Naive thymus-derived CD8-positive, alpha-beta T cell (primary cell): ENCODE measurements at regions not wholly inside any gene's neighbourhood (a gene's known extent, or its start where the extent isn't known, plus 50 kb on each side); places are given as distances from the start of the nearest gene placed in this dataset.

ENCODE experiments used
- ATAC-seq, 2 donors: fragments of 150-1000 bp; cut with Tn5 transposase in 1 of 2; sonication (Bioruptor Pico), chemical (Tn5 transposase) in 1 of 2; 1 replicate in 1 of 2; 2 replicates in 1 of 2; pipeline ENCODE4 v1.10.0; 2021; ENCODE audit warnings: mild to moderate bottlenecking in 2 of 2, moderate library complexity in 2 of 2
- POLR2A ChIA-PET: fragments of 350-600 bp; sonication (Branson Sonifier 250); formaldehyde crosslinking; loops from one replicate; lab custom pipeline; 2021; ENCODE audit warnings: antibody characterized with exemption; lab: Charles Lee
- DNase-seq, 10 donors: peaks; one replicate each; pipeline versions ENCODE4 v3.0.0 to v3.0.0-alpha.2; 2020 to 2022
- H3K27ac Mint-ChIP-seq, 10 donors: one replicate each; pipeline ENCODE4 v1.8.0; 2020 to 2022; ENCODE audit warnings: mild to moderate bottlenecking in 10 of 10, mixed read lengths in 10 of 10, moderate library complexity in 4 of 10, inconsistent platforms in 1 of 10
- H3K27me3 Mint-ChIP-seq, 5 donors: one replicate each; pipeline ENCODE4 v1.8.0; 2021 to 2022; ENCODE audit warnings: mixed read lengths in 5 of 5
- H3K36me3 Mint-ChIP-seq, 3 donors: one replicate each; pipeline ENCODE4 v1.8.0; 2020 to 2022; ENCODE audit warnings: mixed read lengths in 3 of 3, mild to moderate bottlenecking in 2 of 3, inconsistent platforms in 1 of 3
- H3K4me1 Mint-ChIP-seq, 4 donors: one replicate each; pipeline ENCODE4 v1.8.0; 2021 to 2022; ENCODE audit warnings: mixed read lengths in 4 of 4
- H3K4me3 Mint-ChIP-seq, 10 donors: one replicate each; pipeline ENCODE4 v1.8.0; 2020 to 2022; ENCODE audit warnings: mild to moderate bottlenecking in 10 of 10, mixed read lengths in 10 of 10, moderate library complexity in 6 of 10, inconsistent platforms in 1 of 10
- H3K9me3 Mint-ChIP-seq, 9 donors: one replicate each; pipeline ENCODE4 v1.8.0; 2020 to 2022; ENCODE audit warnings: mixed read lengths in 9 of 9, mild to moderate bottlenecking in 3 of 9, inconsistent platforms in 1 of 9, moderate library complexity in 1 of 9

- H3K4me1 Mint-ChIP-seq, result peaks cover 0 to 5% (median 0%) of the 10 kb centered on the region in 4 donors
Observed at GRCh38 chr1:232876506-232877364, 71.5 kb downstream of the MAP10 start.

DNA sequence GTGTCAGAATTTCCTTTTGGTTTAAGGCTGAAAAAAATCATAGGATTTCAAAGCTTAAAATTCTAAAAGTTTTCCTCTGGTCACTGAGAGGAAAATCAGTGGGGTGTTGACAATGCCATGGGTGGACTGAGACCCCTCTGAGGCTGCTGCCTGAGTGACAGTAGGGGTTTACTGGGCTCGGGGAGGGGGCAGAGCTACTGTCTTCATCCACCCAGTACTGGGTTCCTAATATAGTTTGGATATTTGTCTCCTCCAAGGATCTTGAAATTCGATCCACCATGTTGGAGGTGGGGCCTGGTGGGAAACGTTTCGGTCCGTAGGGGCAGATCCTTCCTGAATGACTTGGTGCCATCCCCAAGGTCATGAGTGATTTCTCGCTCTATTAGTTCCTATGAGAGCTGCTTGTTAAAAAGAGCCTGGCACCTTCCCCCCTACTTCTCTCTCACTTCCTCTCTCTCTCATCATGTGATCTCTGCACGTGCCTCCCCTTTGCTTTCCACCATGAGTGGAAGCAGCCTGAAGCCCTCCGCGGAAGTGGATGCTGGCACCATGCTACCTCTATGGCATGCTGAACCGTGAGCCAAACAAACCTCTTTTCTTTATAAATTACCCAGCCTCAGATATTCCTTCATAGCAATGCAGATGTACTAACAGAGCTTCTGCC is 72.3 kb downstream of the MAP10 start:
- Mint-ChIP-seq H3K4me1 (peaks cover 0 to 5% (median 0%) of the 10 kb centered on the region in 4 donors), H3K36me3 (no peaks in the 10 kb centered on the region), H3K27ac (no peak overlapping the region), H3K9me3 (no peaks in the 10 kb centered on the region), H3K4me3 (no peak overlapping the region), H3K27me3 (peaks cover 0 to 5% (median 1%) of the 10 kb centered on the region in 5 donors)
- POLR2A ChIA-PET, result no interaction called here
- DNase-seq (no peak), ATAC-seq (no peak)

More at GRCh38 chr1:232876506-232877364, 71.5 kb downstream of the MAP10 start:
- H3K36me3 Mint-ChIP-seq, result no peaks in the 10 kb centered on the region
- no peak overlapping the region for H3K27ac Mint-ChIP-seq
- peaks cover 0 to 5% (median 1%) of the 10 kb centered on the region in 5 donors for H3K27me3 Mint-ChIP-seq
- no peaks in the 10 kb centered on the region for H3K9me3 Mint-ChIP-seq
- DNase-seq (no peak), ATAC-seq (no peak)
- peak overlapping the region in 1 of 10 donors; percentile 18 for H3K4me3 Mint-ChIP-seq
- POLR2A ChIA-PET, result no interaction called here

DNA sequence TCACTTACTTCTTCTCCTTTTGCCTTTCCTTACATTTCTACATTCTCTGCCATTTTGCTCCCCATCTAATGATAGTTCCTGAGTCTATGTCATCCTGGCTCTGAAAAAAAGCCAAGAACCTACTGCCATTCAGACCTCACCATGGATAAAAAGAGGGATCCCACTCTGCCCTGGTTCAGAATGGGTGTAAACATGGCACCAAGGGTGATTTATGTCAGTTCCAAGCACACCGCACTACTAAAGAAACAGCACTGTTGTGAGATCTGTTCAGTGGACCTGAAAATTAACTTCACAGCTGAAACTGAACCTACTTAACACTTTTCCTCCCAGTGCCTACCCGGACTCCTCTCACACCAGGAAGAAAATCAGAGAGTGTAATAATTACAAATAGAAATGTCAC is 72.3 kb upstream of the NTPCR start:
- Mint-ChIP-seq H3K4me1 (peaks cover 0 to 5% (median 0%) of the 10 kb centered on the region in 4 donors), H3K4me3 (no peak overlapping the region), H3K27me3 (peaks cover 0 to 5% (median 1%) of the 10 kb centered on the region in 5 donors), H3K9me3 (no peaks in the 10 kb centered on the region), H3K36me3 (no peaks in the 10 kb centered on the region), H3K27ac (no peak overlapping the region)
- POLR2A ChIA-PET, result no interaction called here
- ATAC-seq (no peak), DNase-seq (no peak)

DNA sequence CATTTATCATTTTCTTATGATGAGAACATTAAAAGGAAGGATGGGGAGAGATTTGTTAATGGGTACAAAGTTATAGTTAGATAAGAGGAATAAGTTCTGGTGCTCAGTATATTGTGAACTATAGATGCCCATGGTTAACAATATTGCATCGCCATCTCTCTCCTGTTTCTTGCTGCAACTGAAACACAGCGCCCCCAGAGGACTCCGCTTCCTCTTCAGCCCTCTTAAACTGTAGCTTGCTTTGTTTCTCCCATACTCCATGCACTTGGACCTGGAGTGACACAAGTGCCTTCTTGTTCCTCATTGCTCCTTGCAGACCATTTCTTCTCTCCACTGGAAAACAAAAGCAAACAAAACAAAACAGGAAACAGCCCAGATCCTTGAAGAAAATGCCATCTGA is 70.1 kb upstream of the NTPCR start:
- ATAC-seq (no peak), DNase-seq (no peak)
- peaks cover 0 to 2% (median 0%) of the 10 kb centered on the region in 4 donors for H3K4me1 Mint-ChIP-seq
- H3K27ac Mint-ChIP-seq, result no peak overlapping the region
- no peaks in the 10 kb centered on the region for H3K9me3 Mint-ChIP-seq
- H3K4me3 Mint-ChIP-seq, result no peak overlapping the region
- H3K27me3 Mint-ChIP-seq, result peaks cover 0 to 2% (median 0%) of the 10 kb centered on the region in 5 donors
- POLR2A ChIA-PET, result no interaction called here
- H3K36me3 Mint-ChIP-seq, result no peaks in the 10 kb centered on the region

DNA sequence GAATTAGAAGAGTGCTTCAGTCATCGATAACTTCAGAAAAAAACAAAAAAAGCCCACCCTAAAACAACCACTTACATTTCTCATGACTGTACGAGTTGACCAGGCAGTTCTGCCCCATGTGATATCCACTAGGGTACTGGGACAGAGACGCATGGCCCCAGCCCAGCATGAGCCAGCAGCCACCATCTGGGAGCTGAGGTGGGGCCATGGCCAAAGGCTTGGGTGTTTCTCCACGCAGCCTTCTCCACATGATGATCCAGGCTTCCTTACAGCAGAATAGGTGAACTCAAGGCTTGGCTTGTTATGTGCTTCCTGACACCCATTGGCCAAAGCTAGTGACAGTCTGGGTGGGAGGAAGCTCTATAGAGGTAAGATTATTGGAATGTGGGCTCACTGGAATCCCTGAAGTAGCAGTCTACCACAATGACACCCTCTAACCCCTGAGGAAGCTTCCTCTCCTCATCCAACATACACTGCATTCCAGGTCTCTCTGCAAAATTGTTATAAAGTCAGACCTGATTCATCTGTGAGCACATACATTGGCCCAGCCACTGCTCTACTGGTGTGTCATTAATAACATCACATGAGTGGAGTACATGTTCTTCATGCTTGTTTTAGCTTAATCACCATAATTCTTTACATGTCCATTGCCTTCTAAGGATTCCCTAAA is 66.3 kb upstream of the NTPCR start:
- DNase-seq (no peak), ATAC-seq (no peak)
- peaks cover 0 to 3% (median 0%) of the 10 kb centered on the region in 4 donors for H3K4me1 Mint-ChIP-seq
- H3K27ac Mint-ChIP-seq, result no peak overlapping the region
- no peaks in the 10 kb centered on the region for H3K36me3 Mint-ChIP-seq
- H3K9me3 Mint-ChIP-seq, result no peaks in the 10 kb centered on the region
- POLR2A ChIA-PET, result no interaction called here
- peaks cover 0 to 14% (median 3%) of the 10 kb centered on the region in 5 donors for H3K27me3 Mint-ChIP-seq
- H3K4me3 Mint-ChIP-seq, result no peak overlapping the region

GRCh38 chr1:232886271-232886670 is 64.1 kb upstream of the NTPCR start:
- POLR2A ChIA-PET, result no interaction called here
- ATAC-seq, result no peak
- Mint-ChIP-seq H3K4me1 (peaks cover 3 to 7% (median 5%) of the 10 kb centered on the region in 4 donors), H3K27me3 (peaks cover 0 to 14% (median 3%) of the 10 kb centered on the region in 5 donors), H3K36me3 (no peaks in the 10 kb centered on the region), H3K27ac (no peak overlapping the region), H3K4me3 (no peak overlapping the region), H3K9me3 (no peaks in the 10 kb centered on the region)
- DNase-seq, result no peak

DNA sequence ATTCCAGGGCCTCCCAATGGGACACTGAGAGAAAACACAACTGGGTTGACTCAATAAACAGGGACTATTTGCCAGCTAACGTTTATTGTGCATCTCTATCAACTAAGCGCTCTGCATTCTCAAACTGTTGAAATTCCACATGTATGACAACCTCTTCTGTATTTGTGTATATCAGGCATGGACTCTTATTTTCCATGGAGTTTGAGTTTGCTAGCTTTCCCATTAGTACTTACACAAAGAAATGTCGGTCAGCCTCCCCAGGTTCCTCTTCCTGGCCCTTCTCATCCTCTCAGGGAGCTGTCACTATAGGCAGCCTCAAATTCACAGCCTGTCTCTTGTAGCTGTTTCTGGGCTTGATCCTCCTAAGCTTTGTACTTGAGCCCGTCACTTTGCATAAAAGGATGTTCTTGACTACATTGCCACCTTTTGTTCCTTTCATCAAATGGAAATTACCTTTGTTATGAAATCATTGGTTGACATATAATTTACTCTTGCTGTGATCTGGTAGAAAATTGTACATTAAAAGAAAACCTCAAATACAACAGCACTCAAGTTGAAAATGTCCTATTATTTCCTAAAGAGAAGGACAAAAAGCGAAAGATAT is 60.0 kb upstream of the NTPCR start:
- H3K27me3 Mint-ChIP-seq, result peaks cover 0 to 14% (median 3%) of the 10 kb centered on the region in 5 donors
- peaks cover 0 to 9% (median 2%) of the 10 kb centered on the region in 9 donors for H3K9me3 Mint-ChIP-seq
- no peaks in the 10 kb centered on the region for H3K36me3 Mint-ChIP-seq
- DNase-seq (no peak), ATAC-seq (peak in 1 of 2 donors; percentile 32)
- H3K27ac Mint-ChIP-seq, result no peak overlapping the region
- POLR2A ChIA-PET, result no interaction called here
- H3K4me3 Mint-ChIP-seq, result no peak overlapping the region
- H3K4me1 Mint-ChIP-seq, result peaks cover 3 to 9% (median 6%) of the 10 kb centered on the region in 4 donors

GRCh38 chr1:232891071-232891470 is 59.3 kb upstream of the NTPCR start:
- H3K9me3 Mint-ChIP-seq, result peaks cover 0 to 9% (median 2%) of the 10 kb centered on the region in 9 donors
- peaks cover 0 to 14% (median 3%) of the 10 kb centered on the region in 5 donors for H3K27me3 Mint-ChIP-seq
- no peak for ATAC-seq
- POLR2A ChIA-PET, result interaction anchor here (0.7 kb wide), 1 partner anchor 85 kb away, joined by 4 read pairs; no protein-coding TSS in a partner anchor
- no peak overlapping the region for H3K4me3 Mint-ChIP-seq
- no peak overlapping the region for H3K27ac Mint-ChIP-seq
- H3K4me1 Mint-ChIP-seq, result peaks cover 3 to 9% (median 6%) of the 10 kb centered on the region in 4 donors
- no peak for DNase-seq
- no peaks in the 10 kb centered on the region for H3K36me3 Mint-ChIP-seq

DNA sequence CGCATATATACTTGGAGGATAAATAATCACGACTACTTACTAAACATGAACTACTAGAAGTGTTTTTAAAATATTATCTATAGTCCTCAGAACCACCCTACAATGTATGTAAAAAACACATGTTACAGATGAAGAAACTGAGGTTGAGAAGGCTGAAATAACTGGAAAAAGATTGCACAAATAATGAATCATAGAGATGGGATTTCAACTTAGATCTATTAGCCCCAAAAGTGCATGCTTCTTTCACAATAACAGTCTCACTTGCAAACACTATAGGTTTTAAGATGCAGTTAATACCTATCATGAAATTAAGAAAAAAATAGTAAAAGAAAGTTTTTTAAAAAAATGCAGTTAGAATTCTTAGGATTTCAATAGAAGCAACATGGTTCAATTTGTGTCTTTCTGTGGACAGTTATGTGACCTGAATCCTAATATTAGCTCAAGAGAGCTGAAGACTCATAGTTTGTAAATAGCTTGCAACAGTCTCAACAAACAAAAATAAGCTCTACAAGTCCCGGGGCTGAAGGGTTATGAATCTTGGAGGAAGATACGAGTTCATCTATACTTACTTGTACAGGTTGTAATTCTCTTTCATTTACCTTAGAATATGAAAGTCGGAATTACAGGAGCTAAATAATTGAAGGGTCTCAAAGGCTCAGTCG is 58.6 kb upstream of the NTPCR start:
- ATAC-seq (no peak), DNase-seq (no peak)
- POLR2A ChIA-PET, result no interaction called here
- Mint-ChIP-seq H3K9me3 (peaks cover 0 to 9% (median 2%) of the 10 kb centered on the region in 9 donors), H3K27me3 (peaks cover 0 to 11% (median 2%) of the 10 kb centered on the region in 5 donors), H3K4me3 (no peak overlapping the region), H3K27ac (no peak overlapping the region), H3K4me1 (peaks cover 3 to 9% (median 6%) of the 10 kb centered on the region in 4 donors), H3K36me3 (no peaks in the 10 kb centered on the region)

- POLR2A ChIA-PET, result no interaction called here
- H3K27me3 Mint-ChIP-seq, result no peaks in the 10 kb centered on the region
Observed at GRCh38 chr1:232893481-232894313, 56.7 kb upstream of the NTPCR start.

DNA sequence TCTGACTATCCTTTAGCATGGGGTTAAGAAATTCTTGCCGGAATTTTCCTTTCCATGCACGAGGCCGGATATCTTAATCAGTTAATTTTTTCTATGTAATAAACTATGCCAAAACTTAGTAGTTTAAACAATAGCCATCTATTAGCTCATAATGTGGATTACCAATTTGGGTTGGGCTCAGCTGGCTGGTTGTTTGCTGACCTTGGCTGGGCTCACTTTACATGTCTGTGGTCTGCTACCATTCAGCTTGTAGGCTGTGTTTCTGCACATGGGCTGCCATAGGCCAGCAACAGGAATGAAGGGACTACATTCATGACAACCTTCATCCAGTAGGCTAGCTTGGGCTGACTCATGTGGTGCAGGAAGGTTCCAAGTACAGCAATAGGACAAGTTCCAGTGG is 56.0 kb upstream of the NTPCR start:
- Mint-ChIP-seq H3K9me3 (peaks cover 0 to 9% (median 2%) of the 10 kb centered on the region in 9 donors), H3K4me3 (no peak overlapping the region), H3K36me3 (no peaks in the 10 kb centered on the region), H3K27ac (no peak overlapping the region), H3K27me3 (no peaks in the 10 kb centered on the region), H3K4me1 (peaks cover 3 to 9% (median 6%) of the 10 kb centered on the region in 4 donors)
- ATAC-seq (no peak), DNase-seq (no peak)
- POLR2A ChIA-PET, result no interaction called here

More at GRCh38 chr1:232893481-232894313, 56.7 kb upstream of the NTPCR start:
- Mint-ChIP-seq H3K9me3 (peaks cover 0 to 9% (median 2%) of the 10 kb centered on the region in 9 donors), H3K27ac (no peak overlapping the region), H3K4me3 (no peak overlapping the region), H3K36me3 (no peaks in the 10 kb centered on the region), H3K4me1 (peaks cover 3 to 9% (median 6%) of the 10 kb centered on the region in 4 donors)
- DNase-seq (no peak), ATAC-seq (no peak)
